Activated CD4-positive, alpha-beta T cell treated with anti-CD3 and anti-CD28 coated beads for 48 hours (primary cell): ENCODE measurements at regions not wholly inside any gene's neighbourhood (a gene's known extent, or its start where the extent isn't known, plus 50 kb on each side); places are given as distances from the start of the nearest gene placed in this dataset.
A peak's percentile ranks its signal among the peaks of the same experiment; 100 is the strongest.
"Not testable (repeated sequence)": the region's sequence is repeated elsewhere in the genome, so short reads cannot be mapped to it uniquely, and the experiment has no call there.

Experiments used
- DNase-seq: peaks from one replicate; pipeline ENCODE4 v3.0.0-alpha.2; 2020

DNA sequence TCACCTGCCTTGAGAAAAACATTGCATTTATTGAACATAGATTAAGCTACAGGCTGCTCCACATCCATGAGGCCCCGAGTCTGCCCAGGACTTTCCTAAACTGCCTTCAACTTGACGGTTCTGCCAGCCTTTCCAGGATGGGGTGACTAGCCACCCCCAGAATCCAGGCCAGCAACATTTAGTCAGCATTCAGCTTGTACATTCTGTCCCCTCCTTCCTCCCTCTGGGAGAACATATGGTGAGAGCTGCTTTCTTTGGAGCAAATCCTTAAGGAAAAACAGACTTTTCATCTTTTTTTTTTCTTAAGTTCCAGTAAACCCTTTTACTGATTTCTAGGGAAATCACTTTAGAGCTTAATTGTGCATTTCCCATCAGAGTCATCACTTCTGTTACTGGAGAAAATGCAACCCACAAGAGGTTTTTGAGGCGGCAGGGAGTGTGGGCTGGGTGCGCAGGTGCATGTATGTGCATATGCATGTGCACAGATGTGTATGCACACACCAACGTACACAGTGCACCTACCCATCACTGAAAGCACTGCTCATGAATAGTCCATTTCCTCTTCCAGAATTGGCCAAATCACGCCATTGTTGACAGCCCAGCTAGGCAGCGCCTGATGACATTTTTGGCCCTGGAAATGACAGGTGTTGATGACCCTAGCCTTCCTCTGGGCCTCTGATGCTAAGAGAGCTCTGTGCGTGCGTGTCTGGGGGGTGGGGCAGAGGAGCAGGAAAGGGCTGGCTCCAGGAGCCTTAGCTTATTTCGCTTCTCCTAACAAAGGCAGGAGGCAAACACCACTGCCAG lies 145.6 kb downstream of the HSD17B3 start:
- DNase-seq: peak; percentile 12

DNA sequence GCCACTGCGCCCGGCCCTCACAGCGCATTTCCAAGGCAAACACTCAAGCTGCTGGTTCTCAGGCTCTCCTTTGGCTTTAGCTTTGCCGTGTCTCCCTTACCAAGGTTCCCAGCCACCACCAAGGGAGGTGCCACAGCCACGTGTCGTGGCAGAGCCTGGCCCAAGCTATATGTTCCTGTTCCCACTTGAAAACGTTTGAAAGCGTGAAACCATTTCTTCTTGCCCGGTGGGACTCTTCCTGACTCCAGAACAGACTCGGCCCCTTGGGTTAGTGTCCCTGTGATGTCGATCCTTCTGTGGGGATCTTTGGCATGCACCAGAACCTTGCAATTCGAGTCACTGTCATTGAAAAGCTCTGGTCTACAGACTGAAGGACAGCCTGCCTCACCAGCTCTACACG lies 147.9 kb downstream of the HSD17B3 start:
- DNase-seq: no peak

DNA sequence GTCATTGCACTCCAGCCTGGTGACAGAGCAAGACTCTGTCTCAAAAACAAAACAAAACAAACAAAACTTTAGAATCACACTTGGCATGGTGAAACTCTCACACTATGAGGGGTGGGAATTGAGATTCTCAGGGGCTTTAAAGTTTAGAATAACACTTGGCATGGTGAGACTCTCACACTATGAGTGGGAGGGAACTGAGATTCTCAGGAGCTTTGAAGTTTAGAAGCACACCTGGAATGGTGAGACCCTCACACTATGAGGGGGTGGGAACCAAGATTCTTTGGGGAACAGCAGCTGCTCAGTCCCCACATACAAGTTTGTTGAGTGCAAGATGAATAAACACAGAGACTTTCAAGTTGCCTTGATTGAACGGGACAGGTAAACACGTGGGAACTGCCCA lies 149.4 kb downstream of the HSD17B3 start:
- DNase-seq: no peak

DNA sequence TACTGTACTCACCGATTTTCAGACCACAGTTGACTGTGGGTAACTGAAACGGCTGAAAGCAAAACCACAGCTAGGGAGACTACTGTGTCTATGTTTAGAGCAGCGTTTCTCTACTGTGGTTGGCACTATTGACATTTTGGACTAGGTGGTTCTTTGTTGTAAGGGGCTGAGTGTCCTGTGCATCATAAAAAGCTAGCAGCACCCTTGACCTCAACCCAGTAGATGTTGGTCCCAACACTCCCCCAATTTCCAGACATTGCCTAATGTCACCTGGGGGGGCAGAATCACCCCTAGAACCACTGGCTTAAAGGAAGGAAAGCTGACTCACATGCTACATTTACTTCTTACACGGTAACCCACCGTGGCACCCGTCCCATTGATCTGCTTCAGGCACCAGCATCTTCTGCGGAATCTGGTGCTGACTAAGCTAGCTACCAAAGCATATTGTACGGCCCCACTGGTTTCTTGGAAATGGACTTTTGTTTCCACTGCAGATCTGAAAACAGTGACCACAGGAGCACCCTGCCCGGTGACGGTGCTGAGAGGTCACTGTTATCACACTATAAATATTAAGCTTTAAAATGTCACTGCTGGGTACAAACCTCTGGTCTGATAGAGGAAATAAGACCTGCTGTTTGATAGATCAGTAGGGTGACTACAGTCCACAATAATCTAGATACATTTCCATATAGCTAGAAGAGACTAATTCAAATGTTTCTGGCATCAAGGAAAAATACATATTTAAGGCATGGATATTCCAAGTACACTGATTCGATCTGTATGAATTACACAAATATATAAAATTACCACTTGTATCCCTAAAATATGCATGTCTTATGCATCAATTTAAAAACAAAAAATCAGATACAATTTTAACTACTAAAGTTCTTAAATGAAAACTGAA lies 151.4 kb downstream of the HSD17B3 start:
- peak; percentile 73 for DNase-seq

DNA sequence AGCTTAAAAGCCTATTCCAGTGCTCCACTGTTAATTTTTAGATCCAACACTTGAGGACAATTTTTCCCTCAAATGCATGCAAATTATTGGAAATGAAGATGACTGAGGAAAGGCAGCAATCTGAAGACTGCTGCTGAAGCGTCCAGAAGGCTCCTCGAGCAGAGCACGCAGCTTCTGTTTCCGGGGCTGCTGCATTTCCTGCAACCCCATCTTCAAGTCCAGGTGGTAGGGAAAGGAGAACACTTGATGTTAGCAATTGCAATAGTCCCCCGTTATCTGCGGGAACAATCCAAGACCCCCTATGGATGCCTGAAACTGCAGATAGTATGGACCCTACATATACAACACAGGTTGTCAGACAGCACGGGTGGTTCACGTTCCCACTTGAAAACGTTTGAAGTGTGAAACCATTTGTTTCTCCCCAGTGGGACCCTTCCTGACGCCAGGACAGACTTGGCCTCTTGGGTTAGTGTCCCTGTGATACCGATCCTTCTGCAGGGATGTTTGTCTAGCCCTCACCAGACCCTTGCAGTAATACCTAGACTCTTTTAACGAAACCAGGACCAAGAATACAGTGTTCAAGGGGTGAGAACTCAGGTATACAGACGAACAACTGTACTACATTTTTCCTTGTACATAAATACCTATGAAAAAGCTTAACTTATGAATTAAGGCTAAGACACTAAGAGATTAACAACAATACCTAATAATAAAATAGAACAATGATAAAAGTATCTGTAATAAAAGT lies 152.3 kb downstream of the HSD17B3 start:
- DNase-seq: no peak

DNA sequence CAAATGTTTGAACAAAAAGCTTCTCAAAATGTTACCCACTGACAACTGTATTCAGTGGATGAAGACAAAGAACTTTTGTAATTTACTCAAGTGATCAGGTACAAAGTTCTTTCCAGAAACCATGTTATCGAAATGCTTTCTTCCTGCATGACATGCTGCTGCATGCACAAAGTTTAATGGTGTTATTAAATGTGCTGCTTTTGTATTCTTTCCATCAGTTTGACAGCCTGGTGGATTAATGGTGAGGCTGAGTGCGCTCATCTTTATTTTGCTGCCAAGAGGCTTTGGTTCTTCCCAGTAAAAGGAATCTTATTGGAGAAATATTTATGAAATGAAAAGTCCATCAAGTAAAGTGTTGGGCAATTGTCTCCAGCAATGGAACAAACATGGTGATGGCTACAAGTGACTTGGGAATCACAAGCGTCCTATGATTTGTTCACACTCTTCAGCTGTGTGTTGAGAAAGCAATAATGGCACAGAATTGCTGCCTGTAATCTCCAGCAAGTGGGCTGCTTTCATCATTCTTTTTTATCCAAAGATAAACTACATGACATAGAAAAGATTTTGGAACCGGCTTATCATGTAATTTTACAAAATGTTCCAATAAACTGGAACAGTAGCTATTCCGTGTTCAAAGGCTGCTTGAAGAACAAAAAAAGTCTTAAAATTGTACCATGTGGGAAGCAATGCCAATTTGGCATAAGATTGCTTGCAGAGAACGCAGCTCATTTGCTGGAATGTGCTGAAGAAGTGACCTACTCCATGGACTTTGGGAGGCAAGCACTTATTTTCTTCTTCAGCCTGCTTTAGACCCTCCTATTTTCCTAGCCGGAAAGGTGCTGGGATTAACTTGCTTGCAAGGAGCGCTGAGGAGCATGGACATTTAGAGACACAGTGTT lies 153.1 kb downstream of the HSD17B3 start:
- no peak for DNase-seq

DNA sequence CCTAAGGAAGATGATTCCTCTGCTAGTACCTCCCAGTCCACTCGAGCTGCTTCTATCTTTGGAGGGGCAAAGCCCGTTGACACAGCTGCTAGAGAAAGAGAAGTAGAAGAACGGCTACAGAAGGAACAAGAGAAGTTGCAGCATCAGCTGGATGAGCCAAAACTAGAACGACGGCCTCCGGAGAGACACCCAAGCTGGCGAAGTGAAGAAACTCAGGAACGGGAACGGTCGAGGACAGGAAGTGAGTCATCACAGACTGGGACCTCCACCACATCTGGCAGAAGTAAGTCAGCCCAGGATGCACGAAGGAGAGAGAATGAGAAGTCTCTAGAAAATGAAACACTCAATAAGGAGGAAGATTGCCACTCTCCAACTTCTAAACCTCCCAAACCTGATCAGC lies 154.9 kb downstream of the HSD17B3 start:
- not testable (repeated sequence) for DNase-seq

DNA sequence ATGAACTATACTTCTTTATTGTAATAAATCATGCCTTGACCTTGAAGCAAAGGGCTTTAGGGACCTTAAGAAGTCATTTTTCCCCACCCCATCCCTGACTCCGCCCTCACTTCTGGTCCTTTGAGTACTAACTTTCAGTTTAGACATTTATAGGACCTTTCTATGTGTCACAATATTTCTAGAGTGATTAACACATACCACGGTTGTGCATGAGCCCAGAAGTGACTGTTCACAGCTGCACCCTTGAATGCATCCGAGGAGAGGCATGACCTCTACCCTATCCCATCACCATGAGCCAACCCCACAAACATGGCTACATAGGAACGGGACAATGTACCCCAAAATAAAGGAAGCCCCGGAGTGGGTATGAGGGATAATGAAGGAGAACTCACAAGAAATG lies 160.3 kb downstream of the HSD17B3 start:
- DNase-seq: no peak

DNA sequence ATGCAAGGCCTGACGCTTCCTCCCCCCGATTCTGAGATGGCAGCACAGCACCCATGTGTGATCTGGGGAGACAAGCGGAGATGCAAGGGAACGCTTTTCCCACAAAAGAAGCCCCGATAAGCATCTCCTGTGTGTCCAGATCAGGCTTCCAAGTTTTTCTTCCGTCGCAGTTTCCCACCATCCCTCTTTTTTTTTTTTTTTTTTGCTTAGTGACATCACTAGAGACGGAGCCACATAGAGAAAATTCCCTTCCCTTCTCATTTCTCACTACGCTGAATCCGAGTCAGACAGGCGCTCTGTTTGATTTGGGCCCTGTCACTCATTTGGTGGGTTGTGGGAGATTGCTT lies 160.9 kb downstream of the HSD17B3 start:
- no peak for DNase-seq

DNA sequence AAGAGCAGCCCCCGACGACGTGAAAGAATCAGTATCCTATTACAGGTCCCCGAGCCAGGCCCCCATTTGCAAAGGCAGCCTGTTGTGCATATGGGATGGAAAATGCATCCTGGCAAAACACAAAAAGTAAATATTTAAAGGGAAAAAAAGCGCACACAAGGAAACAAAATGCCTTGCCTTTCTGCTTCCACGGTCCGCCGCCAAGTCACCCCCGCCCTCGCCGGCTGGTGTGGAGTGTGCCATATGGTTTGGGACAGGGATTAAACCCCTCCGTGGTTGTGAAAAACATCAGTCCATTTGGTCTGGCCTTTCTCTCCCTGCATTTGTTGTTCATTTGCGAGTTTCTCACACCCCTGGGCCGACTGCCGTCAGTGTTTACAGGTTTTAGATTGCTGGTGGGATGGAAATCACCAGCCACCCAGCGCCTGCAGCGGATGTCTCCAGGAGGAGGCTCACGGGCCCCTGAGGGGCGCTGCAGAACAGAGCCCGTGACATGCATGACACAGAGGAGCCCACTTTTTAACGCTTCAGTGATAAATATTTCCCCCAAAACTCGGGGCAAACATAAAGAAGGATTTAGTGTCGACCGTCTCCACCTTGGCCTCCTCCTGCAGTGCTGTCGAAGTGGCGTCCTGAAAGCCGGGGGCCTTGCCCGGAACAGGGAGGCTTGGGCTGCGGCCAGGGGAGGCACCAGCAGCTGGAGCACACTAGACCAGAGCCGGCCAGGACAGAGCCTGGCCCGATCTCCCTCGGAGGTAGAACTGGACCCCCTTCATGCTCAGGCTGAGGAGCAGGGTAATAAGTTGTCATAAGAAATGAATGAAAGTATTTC lies 161.5 kb downstream of the HSD17B3 start:
- no peak for DNase-seq

DNA sequence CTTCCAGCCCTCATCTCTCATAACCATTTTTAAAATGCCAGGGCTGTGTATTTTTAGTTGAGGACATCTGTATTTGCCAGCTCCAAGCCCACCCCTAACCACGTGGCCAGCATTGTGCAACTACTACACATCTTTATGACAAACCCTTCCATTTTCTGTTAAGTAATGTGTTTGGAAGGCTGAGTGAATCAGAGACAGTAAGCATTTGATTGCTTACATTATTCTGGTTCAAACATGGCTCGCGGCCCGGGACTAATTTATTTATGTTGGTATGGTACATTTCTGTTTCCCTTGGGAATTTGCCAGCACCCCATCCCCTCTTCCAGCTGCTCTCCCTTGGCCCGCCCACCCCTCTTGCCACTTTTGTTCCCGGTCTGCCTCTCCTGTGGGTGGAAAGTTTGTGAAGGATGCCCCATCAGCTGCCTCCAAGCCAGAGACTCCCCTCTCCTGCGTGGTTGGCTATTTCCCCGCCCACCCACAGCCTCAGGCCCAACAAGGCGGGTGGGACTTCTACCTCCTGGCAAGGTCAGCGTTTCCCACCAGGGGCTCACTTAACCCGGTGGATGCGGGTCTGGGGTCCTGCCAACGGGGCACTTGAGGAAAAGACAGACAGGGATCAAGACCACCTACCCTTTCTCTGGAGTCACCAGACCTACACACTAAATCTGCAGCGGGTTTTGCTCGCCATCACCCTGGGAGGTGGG lies 162.2 kb downstream of the HSD17B3 start:
- DNase-seq: no peak

DNA sequence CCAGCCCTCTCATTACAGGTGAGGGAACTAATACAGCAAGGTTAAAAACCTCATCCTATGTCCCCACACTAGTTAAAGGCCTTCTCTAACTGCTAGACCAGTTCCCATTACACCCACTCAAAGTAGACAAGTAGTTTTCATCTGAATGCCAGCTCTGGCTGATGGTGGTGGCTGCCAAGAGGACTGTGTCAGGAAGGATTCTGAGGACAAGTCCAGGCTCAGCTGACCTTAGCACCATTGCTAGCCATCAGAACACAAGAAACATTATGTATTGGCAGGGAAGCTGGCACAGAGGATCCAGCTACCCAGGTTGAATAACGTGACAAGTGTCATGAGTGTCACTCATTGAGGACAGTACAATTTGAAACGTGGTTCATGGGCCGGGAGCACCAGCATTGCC lies 163.4 kb downstream of the HSD17B3 start:
- DNase-seq: no peak

DNA sequence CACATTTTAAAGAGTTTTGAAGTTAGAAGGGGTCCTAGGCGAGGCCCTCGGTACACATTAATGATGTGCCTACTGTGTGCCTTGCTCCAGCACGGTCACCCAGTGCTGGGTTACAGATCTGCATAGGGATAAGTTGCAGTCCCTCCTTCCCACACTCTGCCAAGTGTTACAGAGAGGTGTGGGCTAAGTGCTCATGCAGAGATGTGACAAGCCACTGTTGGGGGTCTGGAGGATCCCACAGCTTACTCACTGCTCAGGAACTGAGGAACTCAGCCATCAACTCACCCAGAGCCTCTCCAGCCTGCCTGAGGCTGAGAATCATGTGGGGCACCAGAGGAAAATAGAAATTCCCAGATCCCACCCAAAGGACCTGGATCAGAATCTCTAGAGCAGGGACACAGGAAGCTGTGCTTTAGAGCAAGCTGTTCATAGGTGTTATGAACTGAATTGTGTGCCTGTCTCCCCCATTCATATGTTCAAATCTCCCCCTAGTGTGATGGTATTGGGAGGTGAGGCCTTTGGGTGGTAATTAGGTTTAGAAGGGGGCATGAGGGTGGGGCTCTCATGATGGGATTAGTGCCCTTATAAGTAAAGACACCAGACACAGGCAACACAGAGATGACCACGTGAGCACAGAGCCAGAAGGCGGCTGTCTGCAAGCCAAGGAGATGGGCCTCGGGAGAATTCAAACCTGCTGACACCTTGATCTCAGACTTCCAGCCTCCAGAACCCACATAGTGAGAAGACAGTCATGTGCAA lies 164.1 kb downstream of the HSD17B3 start:
- no peak for DNase-seq

DNA sequence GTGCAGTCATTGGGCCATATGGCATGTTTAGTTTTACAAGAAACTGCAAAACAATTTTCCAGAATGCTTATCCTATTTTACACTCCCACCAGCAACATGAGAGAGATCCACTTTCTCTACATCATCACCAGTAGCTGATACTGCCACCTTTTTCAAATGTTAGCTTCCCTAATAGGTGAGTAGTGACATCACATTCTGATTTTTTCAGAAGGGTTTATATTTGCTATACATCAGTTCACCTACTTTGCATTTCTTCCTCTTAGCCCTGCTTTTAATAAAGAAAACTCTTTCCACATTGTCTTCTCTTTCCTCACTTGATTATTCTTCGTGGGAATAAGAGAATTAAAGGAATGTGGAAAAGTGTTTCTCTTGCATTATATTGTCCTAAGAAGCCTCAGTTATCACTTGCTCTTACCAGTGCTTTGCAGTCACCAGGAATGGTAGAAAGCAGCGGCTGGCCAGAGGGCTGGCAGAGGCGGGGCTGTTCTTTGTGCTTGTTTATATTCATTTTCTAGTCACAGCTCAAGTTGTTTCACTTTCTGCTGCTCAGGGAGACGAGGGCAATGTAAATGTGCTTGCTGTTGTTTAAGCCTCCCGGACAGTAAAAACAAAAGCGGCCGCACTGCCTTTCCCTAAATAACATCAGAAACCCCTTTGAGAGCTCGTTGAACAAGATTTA lies 164.8 kb downstream of the HSD17B3 start:
- no peak for DNase-seq

DNA sequence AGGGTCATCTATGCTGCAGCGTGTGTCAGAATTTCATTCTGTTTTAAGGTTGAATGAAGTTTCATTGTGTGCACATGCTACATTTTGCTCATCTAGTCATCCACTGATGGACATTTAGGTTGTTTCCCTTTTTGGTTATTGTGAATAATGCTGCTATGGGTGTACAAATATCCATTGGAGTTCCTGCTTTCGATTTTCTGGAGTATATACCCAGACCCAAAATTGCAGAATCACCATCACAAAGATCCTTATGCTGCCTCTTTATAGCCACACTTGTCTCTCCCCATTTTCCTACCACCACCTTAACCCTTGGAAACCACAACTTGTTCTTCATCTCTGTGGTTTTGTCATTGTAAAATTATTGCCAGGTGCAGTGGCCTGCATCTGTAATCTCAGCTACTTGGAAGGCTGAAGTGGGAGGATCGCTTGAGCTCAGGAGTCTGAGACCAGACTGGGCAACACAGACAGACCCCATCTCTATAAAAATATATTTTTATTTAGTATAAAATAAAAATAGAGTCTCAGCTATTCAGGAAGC lies 166.2 kb downstream of the HSD17B3 start:
- no peak for DNase-seq

DNA sequence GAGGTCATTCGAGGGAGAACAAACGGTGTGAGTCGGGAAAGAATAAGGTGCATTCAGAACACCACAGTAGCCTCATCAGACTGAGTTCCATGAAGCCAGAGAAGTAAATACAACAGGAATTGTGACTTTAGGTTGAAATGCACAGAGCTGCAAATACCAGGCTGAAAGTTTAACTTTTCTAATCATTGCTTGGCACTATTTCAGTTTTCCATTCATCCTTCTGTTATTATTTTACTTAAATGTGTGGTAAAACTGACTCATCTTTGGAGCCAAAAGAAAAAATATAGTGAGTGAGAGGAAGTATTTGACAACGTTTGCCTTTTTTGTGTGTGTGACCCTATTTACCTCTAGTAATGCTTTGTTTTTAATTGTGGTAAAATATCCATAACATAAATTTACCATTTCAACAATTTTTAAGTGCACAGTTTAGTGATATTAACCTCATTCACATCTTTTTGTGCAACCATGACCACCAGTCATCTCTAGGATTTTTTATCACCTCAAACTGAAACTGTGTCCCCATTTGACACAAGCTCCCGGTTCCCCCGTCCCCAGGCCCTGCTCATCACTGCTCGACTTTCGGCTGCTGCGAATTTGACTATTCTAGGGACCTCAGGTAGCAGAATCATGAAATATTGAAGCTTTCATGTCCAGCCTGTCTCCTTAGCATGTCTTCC lies 166.8 kb downstream of the HSD17B3 start:
- DNase-seq: no peak

DNA sequence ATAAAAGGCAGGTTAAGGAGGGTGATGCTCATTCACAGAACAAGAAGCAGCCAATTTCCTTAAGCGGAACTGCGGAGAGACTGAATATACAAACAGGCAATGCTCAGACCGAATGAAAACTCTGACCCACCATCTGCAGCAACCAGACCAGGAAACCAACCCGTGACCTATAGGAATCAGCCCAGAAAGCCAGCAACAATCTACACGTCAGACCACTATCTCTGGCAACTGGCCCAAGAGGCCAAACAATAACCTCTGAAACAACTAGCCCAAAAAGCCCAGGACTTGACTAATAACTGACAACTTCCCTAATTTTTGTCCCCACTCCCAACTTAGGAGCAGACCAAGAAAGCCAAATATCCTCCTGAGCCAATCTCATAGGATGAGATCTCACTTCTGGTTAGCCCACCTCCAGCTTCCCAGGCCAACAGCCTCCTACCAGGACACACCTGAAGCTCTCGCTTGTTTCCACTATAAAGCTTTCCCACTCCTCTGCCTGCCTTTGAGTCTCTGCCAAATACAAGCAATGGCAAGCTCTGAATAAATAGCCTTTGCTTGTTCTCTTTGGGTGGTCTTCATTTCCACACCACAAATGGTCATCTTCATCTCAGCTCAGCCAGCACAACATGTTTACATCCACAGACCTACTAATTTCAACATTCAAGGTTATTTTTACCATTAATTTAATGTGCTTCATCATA lies 168.5 kb downstream of the HSD17B3 start:
- DNase-seq: no peak

DNA sequence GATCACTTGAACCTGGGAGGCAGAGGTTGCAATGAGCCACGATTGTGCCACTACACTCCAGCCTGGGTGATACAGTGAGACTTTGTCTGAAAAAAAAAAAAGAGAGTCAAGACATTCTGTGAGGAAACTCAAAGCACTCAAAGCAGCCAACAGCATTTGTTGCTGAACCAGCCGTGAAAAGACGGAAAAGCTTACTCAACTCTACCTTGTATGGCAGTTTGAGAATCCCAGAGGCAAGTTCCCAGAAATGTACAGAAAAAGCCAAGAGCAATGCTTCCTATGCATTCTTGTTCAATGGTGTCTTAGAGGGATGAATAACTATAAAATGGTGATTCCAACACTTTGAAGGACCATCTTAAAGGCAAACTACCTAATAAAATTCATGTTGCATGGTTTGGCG lies 170.2 kb downstream of the HSD17B3 start:
- DNase-seq: no peak
